ENCODE measurements at regions not wholly inside any gene's neighbourhood (a gene's known extent, or its start where the extent isn't known, plus 50 kb on each side); places are given as distances from the start of the nearest gene placed in this dataset.

DNA sequence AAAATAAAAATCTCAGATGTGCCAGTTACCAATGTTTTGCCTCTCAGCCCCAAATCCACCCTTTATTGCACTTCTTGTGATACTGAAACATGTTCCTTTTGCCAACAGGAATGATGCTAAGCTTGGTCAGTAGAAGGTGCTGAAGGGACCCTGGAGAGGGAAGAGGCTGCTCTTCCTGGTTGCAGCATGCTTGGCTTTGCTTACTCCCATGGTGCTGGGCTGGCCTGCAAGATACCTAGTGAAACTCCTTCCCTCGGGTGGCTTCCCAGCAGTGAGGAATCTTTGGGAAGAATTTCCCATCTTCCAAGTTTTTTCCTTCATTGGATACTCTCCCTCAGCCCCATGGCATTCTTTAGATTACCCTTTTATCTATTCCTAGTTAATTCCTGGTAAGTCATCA, 151.8 kb upstream of the TGFBR2 start:
- TF ChIP-seq, protein P1, sequence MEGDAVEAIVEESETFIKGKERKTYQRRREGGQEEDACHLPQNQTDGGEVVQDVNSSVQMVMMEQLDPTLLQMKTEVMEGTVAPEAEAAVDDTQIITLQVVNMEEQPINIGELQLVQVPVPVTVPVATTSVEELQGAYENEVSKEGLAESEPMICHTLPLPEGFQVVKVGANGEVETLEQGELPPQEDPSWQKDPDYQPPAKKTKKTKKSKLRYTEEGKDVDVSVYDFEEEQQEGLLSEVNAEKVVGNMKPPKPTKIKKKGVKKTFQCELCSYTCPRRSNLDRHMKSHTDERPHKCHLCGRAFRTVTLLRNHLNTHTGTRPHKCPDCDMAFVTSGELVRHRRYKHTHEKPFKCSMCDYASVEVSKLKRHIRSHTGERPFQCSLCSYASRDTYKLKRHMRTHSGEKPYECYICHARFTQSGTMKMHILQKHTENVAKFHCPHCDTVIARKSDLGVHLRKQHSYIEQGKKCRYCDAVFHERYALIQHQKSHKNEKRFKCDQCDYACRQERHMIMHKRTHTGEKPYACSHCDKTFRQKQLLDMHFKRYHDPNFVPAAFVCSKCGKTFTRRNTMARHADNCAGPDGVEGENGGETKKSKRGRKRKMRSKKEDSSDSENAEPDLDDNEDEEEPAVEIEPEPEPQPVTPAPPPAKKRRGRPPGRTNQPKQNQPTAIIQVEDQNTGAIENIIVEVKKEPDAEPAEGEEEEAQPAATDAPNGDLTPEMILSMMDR (IDR thresholded peaks at IDR 0.05) = no peak
- no peak for TF ChIP-seq EZH2 (IDR thresholded peaks at IDR 0.05)
- no peak for TF ChIP-seq EZH2phosphoT487 (IDR thresholded peaks at IDR 0.05)

Measured in neural progenitor cell (in vitro differentiated cells).